NCI-H146 (cell line): ENCODE measurements at regions not wholly inside any gene's neighbourhood (a gene's known extent, or its start where the extent isn't known, plus 50 kb on each side); places are given as distances from the start of the nearest gene placed in this dataset.

Experiments
- DNase-seq: peaks from one replicate; lab custom pipeline; 2025; lab: John Stamatoyannopoulos, UW

GRCh38 chr20:17017232-17017631 lies 209.6 kb upstream of the PCSK2 start:
- DNase-seq = no peak

GRCh38 chr20:17021481-17021880 lies 205.4 kb upstream of the PCSK2 start:
- DNase-seq = no peak

- DNase-seq = no peak
Measured at GRCh38 chr20:17023036-17023435, 203.8 kb upstream of the PCSK2 start.

- peak; percentile 81 for DNase-seq
Measured at GRCh38 chr20:17023806-17024205, 203.0 kb upstream of the PCSK2 start.

GRCh38 chr20:17024513-17025119 lies 202.2 kb upstream of the PCSK2 start:
- DNase-seq = no peak

GRCh38 chr20:17026346-17026745 lies 200.5 kb upstream of the PCSK2 start:
- no peak for DNase-seq

- DNase-seq = no peak
Measured at GRCh38 chr20:17029698-17030097, 197.1 kb upstream of the PCSK2 start.

- DNase-seq = peak; percentile 7
Measured at GRCh38 chr20:17036541-17036940, 190.3 kb upstream of the PCSK2 start.

GRCh38 chr20:17042122-17042521 lies 184.7 kb upstream of the PCSK2 start:
- DNase-seq = no peak

- DNase-seq = no peak
Measured at GRCh38 chr20:17043323-17043722, 183.5 kb upstream of the PCSK2 start.

GRCh38 chr20:17044891-17045290 lies 181.9 kb upstream of the PCSK2 start:
- no peak for DNase-seq

- DNase-seq = no peak
Measured at GRCh38 chr20:17059465-17059864, 167.4 kb upstream of the PCSK2 start.

GRCh38 chr20:17061715-17062114 lies 165.1 kb upstream of the PCSK2 start:
- DNase-seq = no peak

GRCh38 chr20:17062712-17063111 lies 164.1 kb upstream of the PCSK2 start:
- no peak for DNase-seq

GRCh38 chr20:17066902-17067301 lies 159.9 kb upstream of the PCSK2 start:
- DNase-seq = peak; percentile 82

- DNase-seq = no peak
Measured at GRCh38 chr20:17068084-17068711, 158.6 kb upstream of the PCSK2 start.

GRCh38 chr20:17077030-17077429 lies 149.8 kb upstream of the PCSK2 start:
- peak; percentile 92 for DNase-seq

- no peak for DNase-seq
Measured at GRCh38 chr20:17083738-17084137, 143.1 kb upstream of the PCSK2 start.

- DNase-seq = no peak
Measured at GRCh38 chr20:17084909-17085308, 141.9 kb upstream of the PCSK2 start.

GRCh38 chr20:17093782-17094181 lies 133.1 kb upstream of the PCSK2 start:
- DNase-seq = peak; percentile 9

- no peak for DNase-seq
Measured at GRCh38 chr20:17097603-17098002, 129.2 kb upstream of the PCSK2 start.

GRCh38 chr20:17100506-17100905 lies 126.3 kb upstream of the PCSK2 start:
- no peak for DNase-seq

- DNase-seq = no peak
Measured at GRCh38 chr20:17107127-17107526, 119.7 kb upstream of the PCSK2 start.

- no peak for DNase-seq
Measured at GRCh38 chr20:17108896-17109295, 117.9 kb upstream of the PCSK2 start.
